Coronary artery (tissue), 2 donors: ENCODE measurements at regions not wholly inside any gene's neighbourhood (a gene's known extent, or its start where the extent isn't known, plus 50 kb on each side); places are given as distances from the start of the nearest gene placed in this dataset.

Experiments used
- DNase-seq: peaks from one replicate; pipeline ENCODE4 v3.0.0-alpha.2; 2017; ENCODE audit warnings: low spot score
- H3K27ac ChIP-seq, 2 donors: fragments of 200-600 bp; sonication (generic); one replicate each; pipeline ENCODE4 v1.5.1; 2016 to 2019
- H3K4me3 ChIP-seq: fragments of 200-600 bp; sonication (generic); 2 replicates; pipeline ENCODE4 v1.5.1; 2016; ENCODE audit warnings: mild to moderate bottlenecking, moderate library complexity
- CTCF ChIP-seq: fragments of 200-600 bp; sonication (generic); IDR thresholded peaks from one replicate; pipeline ENCODE4 v1.5.1; 2019; ENCODE audit warnings: antibody characterized with exemption

GRCh38 chr1:79982211-79982610 is 975.7 kb upstream of the ADGRL4 start:
- Histone ChIP-seq H3K27ac (peak overlapping the region in 1 of 2 donors; percentile 20), H3K4me3 (peak overlapping the region; percentile 14)
- TF ChIP-seq CTCF: no peak
- DNase-seq: peak; percentile 79

- DNase-seq: no peak
- H3K4me3 ChIP-seq: no peak overlapping the region
- TF ChIP-seq CTCF: no peak
- H3K27ac ChIP-seq: no peak overlapping the region
These were observed 975.0 kb upstream of the ADGRL4 start for GRCh38 chr1:79981481-79981880.

GRCh38 chr1:79979346-79979745 is 972.8 kb upstream of the ADGRL4 start:
- H3K27ac ChIP-seq: no peak overlapping the region
- DNase-seq: no peak
- no peak for TF ChIP-seq CTCF
- H3K4me3 ChIP-seq: no peak overlapping the region

- DNase-seq: no peak
- H3K27ac ChIP-seq: no peak overlapping the region
- no peak for TF ChIP-seq CTCF
These were observed 969.8 kb upstream of the ADGRL4 start for GRCh38 chr1:79976287-79976686.

GRCh38 chr1:79974659-79975058 is 968.1 kb upstream of the ADGRL4 start:
- Histone ChIP-seq H3K4me3 (no peak overlapping the region), H3K27ac (no peak overlapping the region)
- DNase-seq: no peak
- TF ChIP-seq CTCF: no peak

More at GRCh38 chr1:79976287-79976686, 969.8 kb upstream of the ADGRL4 start:
- no peak overlapping the region for H3K4me3 ChIP-seq

- Histone ChIP-seq H3K27ac (no peak overlapping the region), H3K4me3 (no peak overlapping the region)
- TF ChIP-seq CTCF: no peak
- no peak for DNase-seq
These were observed 963.4 kb upstream of the ADGRL4 start for GRCh38 chr1:79969886-79970285.

GRCh38 chr1:79966438-79966837 is 959.9 kb upstream of the ADGRL4 start:
- DNase-seq: no peak
- no peak for TF ChIP-seq CTCF
- Histone ChIP-seq H3K4me3 (no peak overlapping the region), H3K27ac (no peak overlapping the region)
